Skeletal muscle cell (primary cell): ENCODE measurements at regions not wholly inside any gene's neighbourhood (a gene's known extent, or its start where the extent isn't known, plus 50 kb on each side); places are given as distances from the start of the nearest gene placed in this dataset.
"Not testable (repeated sequence)": the region's sequence is repeated elsewhere in the genome, so short reads cannot be mapped to it uniquely, and the experiment has no call there.

Source experiments
- DNase-seq: peaks from one replicate; pipeline ENCODE4 v3.0.0-alpha.2; 2010; ENCODE audit warnings: low read depth
- H3K4me3 ChIP-seq: 2 replicates; pipeline ENCODE4 v1.5.1; 2011; ENCODE audit warnings: low read depth, mild to moderate bottlenecking, control low read depth, low read length, moderate library complexity

GRCh38 chr3:40869013-40869412, 330.3 kb upstream of the CTNNB1 start:
- DNase-seq: no peak
- H3K4me3 ChIP-seq: no peak overlapping the region

- no peak for DNase-seq
- no peak overlapping the region for H3K4me3 ChIP-seq
Observed at GRCh38 chr3:40869939-40870338, 329.4 kb upstream of the CTNNB1 start.

- DNase-seq: no peak
- no peak overlapping the region for H3K4me3 ChIP-seq
Observed at GRCh38 chr3:40871394-40871793, 327.9 kb upstream of the CTNNB1 start.

GRCh38 chr3:40872258-40872920, 326.9 kb upstream of the CTNNB1 start:
- no peak overlapping the region for H3K4me3 ChIP-seq

DNA sequence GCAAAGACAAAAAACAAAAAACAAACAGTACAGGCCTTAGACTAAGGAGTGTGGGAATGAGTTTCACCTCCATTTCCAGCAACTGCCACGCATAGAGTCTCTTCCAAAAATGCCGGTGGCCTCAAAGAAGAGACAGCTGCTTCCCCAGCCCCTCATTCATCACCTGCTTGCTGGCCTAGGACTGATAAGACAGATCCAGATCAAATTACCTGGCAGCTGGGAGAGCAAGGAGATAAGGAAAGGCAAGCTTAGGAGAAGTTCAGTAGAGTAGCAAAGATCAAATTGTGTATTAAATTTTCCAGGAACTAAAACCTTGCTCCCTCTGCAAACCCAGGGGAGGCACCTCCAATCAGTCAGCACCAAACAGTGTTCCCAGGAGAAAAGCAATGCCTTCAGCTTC, 325.8 kb upstream of the CTNNB1 start:
- no peak for DNase-seq
- no peak overlapping the region for H3K4me3 ChIP-seq

More at GRCh38 chr3:40872258-40872920, 326.9 kb upstream of the CTNNB1 start:
- DNase-seq: no peak

DNA sequence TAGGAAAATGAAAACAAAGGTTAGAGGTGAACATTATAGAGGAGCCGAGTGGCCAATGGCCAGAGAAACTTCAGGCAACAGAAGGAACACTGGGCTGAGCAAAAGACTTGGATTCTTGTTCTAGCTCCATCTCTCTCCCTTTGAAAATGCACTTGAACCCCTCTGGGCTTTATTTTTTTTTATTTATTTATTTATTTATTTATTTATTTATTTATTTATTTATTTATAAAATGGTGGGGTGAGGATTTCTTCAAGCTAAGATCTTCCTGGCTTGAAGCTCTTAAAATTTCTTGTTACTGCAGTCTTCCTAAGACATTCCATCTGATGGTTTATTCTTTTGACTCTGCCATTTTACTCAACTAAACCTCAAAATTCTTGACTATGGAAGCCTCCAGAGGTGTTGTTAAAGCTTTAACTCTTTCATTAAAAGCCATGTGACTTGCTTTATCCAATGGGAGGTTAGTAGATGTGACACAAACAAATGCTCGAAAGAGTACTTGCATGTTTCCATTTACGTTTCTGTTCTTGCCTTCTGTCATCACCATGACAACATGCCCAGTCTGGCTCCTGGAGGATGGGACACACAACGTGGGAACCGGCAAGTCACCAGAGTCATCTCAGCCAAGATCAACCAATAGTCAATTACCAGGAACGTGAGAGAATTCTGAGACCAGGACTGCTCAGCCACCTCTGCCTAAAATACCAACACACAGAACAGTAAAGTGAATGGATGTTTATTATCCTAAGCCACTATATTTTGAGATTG, 325.2 kb upstream of the CTNNB1 start:
- H3K4me3 ChIP-seq: no peak overlapping the region
- no peak for DNase-seq

GRCh38 chr3:40875581-40875980, 323.7 kb upstream of the CTNNB1 start:
- DNase-seq: no peak
- H3K4me3 ChIP-seq: no peak overlapping the region

DNA sequence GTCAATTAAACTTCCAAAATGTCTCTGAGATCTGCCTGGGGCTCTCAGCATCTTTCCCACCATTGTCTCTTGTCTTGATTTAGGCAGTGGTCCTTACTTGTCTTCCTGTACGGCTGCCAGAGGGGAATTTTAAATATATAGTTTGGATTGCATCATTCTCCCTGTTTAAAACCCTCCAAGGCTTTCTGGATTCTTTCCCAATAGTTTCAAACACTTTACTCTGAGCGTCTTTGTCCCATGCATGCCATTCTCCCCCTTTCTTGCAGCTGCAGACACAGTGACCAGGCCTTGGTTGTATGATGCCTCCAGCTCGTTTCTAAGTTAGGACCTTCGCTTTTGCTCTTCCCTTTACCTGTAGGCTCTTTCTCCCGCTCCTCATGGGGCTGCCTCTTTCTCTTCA, 323.3 kb upstream of the CTNNB1 start:
- DNase-seq: no peak
- H3K4me3 ChIP-seq: no peak overlapping the region

- DNase-seq: no peak
- no peak overlapping the region for H3K4me3 ChIP-seq
Observed at GRCh38 chr3:40876496-40876895, 322.8 kb upstream of the CTNNB1 start.

DNA sequence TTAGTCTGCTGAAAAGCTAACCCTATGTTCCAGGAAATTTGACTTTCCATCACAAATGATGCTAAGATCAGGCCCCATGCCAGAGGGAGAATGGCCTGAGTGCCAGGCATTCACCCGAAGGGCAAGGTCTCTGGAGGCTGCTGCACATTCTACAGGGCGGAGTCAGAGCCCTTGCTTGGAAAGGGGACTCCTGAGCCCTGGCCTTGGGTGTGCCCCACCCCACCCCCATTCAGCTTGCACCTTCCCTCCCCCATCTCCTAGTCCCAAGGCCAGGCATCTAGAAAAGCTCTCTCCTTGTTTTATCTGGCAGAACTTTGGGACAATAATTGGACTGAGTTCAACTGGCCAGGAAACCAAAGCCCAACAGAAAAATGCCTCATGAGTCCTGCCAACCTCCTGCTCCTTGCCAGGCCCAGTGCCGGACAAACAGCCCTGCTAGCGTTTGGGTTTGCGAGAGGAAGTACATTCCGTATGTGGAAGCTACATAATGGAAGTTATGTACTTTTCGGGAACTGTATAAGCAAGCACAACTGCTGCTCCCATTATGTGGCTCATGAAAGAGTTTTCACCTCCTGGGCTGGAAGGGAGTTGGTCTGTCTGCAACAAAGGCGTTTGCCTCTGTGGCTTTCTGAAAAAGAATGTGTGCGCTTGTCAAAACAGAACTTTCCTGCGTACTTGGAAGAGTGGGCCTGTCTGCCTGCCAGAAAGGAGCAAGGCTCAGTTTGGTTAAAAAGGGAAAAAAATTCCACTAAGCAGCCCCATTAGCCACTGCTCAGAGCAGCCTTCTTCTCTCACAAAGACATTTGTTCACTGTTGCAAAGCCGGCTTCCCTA, 321.5 kb upstream of the CTNNB1 start:
- no peak overlapping the region for H3K4me3 ChIP-seq
- DNase-seq: peak; percentile 55

DNA sequence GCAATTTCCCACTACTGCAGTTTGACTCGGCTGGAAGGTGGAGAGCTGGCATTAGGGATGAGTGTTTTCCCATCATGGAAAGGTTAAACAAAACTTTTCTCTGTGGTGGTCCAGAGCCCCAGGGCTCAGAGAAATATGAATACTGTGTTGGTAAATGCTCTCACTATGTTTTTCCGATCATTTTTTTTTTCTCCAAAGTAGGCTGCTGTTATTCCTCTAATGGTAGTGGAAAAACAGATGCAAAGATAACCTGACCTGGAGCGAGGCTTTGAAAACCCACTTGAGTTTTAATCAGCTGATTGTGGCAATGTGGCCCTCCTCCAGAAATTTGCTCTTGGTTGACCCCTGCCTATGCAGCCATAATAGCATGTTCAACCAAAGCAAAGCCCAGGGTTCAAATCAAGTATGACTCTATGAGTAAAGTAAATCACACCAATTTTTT, 320.8 kb upstream of the CTNNB1 start:
- no peak for DNase-seq

GRCh38 chr3:40885430-40885829, 313.9 kb upstream of the CTNNB1 start:
- H3K4me3 ChIP-seq: no peak overlapping the region
- DNase-seq: no peak

More for the DNA sequence above, 320.8 kb upstream of the CTNNB1 start:
- H3K4me3 ChIP-seq: no peak overlapping the region

- H3K4me3 ChIP-seq: no peak overlapping the region
- no peak for DNase-seq
Observed at GRCh38 chr3:40886660-40887425, 312.5 kb upstream of the CTNNB1 start.

DNA sequence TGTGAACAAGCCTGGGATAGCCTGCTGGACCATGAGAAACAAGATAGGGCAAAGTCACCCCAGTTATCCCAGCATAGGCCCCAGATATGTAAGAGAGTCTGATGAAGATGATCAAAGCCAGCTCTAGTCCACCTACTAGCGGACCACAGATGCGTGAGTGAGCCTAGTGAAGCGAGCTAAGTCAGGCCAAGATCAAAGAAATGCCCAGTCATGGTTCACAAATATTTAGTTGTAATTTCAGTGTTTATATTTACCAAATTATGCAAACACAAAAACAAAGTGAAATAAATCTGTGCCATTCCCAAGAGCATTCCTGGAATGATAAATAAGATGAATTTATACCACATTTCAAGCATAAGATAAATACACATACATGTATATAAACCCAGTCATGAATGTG, 308.1 kb upstream of the CTNNB1 start:
- DNase-seq: no peak
- no peak overlapping the region for H3K4me3 ChIP-seq

DNA sequence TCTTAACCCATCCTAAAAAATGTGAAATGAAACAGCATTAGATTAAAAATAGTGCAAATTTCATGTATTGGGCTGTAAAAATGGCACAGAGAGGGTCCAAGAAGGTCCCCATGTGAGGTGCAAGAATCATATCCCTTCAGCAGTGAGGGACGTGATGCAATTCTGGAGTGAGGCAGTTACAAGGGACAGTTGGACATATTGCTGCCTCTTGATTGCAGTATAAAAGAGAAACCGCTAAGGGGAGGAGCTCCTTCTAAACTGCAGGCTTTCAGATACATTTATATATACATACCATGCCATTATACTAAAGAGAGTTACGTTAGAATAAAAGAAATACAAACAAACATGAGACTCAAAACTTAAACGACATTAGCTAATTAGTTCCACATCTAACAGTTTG, 304.2 kb upstream of the CTNNB1 start:
- no peak for DNase-seq
- H3K4me3 ChIP-seq: no peak overlapping the region

- DNase-seq: peak; percentile 13
Observed at GRCh38 chr3:40899286-40899712, 300.0 kb upstream of the CTNNB1 start.

DNA sequence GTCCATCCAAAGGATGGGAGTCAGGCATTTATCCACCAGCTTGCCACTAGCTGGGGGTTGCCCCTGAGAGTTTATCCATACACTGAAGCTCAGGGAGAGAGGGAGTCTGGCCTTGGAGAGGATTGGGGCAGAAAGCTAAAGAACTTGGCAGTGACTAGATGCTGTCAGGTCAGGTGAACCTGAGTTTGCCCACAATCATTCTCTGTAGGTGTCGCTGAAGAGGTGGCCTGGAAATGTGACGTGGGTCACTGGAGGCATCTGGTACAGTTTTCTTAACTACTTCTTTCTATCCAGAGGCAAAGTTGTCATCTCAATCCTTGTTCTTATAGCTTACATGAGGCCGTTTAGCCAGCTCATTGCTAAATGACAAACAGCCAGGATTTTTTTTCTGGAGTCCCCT, 298.0 kb upstream of the CTNNB1 start:
- no peak overlapping the region for H3K4me3 ChIP-seq
- DNase-seq: no peak

More at GRCh38 chr3:40899286-40899712, 300.0 kb upstream of the CTNNB1 start:
- H3K4me3 ChIP-seq: no peak overlapping the region

DNA sequence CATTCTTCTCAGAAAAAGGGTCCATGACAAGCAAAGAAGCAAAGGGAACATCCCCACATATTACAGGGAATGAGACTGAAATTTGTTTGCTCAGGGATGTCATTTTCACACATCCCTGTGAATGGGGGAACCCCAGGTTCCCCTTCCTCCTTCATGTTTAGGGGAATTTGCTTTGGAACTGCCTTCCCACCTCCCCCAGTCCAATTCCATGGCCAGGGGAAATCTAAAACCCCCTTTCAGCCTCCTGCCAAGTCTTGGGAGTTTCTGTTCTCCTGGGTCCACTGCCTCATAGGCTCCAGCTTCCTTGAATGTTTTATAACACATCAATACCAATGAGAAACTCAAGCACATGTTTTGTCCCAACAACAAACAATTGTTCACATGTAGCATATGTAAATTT, 297.5 kb upstream of the CTNNB1 start:
- DNase-seq: no peak
- H3K4me3 ChIP-seq: no peak overlapping the region

GRCh38 chr3:40907907-40908465, 291.3 kb upstream of the CTNNB1 start:
- H3K4me3 ChIP-seq, DNase-seq: not testable (repeated sequence)
